ENCODE measurements at regions not wholly inside any gene's neighbourhood (a gene's known extent, or its start where the extent isn't known, plus 50 kb on each side); places are given as distances from the start of the nearest gene placed in this dataset.

- TF ChIP-seq CTCF (IDR thresholded peaks at IDR 0.05) (no peak), POLR2AphosphoS5 (IDR thresholded peaks at IDR 0.05; ENCODE audit: insufficient read depth in 1 of 2, low read depth in 1 of 2) (no peak)
Measured at GRCh38 chr3:31321620-31322019, 211.1 kb upstream of the STT3B start.

Data from vagina (tissue), 2 donors.